HG03135 (cell line): ENCODE measurements at regions not wholly inside any gene's neighbourhood (a gene's known extent, or its start where the extent isn't known, plus 50 kb on each side); places are given as distances from the start of the nearest gene placed in this dataset.

Experiments
- ATAC-seq: cut with Tn5 transposase; IDR thresholded peaks from one replicate; pipeline ENCODE4 v1.9.1; 2021; ENCODE audit warnings: mild to moderate bottlenecking, moderate library complexity; ENCODE audit not compliant: unreplicated experiment

DNA sequence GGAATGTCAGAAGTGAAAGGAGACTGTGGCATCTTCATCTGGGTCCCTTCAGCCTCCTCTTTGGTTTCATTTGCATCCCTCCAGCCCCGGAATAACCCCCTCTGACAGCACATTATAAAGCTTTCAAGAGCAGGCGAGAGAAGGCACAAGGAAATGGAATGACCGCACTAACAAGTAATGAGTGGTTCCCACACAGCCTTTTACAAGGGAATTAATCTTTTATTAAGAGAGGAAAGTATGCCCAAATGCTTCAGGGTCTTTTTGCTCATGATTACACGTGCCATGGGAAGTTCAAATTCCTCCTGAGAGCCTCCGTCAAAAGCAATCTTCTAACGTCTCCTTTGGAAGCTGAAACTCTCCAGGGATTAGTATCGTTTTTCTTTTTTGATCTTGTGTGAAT lies 347.0 kb downstream of the BTBD3 start:
- no peak for ATAC-seq

DNA sequence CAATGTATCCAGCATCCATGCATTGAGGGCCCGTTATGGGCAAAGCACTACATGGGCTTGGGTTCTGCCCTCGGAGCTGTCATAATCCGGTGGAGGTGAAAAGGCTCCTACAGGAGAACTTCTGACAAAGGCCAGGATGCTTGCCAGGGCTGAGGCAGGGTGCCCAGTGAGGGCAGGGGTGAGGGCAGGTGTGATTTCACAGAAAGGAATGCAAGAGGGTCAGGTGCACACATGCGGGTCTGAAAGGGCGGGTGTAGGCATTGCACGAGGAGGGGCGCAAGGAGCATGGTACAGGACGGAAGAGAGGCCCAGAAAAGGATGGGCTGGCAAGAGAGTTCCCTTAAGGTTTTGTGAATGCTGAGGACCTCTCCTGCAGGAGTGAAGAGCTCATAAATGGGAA lies 348.0 kb downstream of the BTBD3 start:
- no peak for ATAC-seq

DNA sequence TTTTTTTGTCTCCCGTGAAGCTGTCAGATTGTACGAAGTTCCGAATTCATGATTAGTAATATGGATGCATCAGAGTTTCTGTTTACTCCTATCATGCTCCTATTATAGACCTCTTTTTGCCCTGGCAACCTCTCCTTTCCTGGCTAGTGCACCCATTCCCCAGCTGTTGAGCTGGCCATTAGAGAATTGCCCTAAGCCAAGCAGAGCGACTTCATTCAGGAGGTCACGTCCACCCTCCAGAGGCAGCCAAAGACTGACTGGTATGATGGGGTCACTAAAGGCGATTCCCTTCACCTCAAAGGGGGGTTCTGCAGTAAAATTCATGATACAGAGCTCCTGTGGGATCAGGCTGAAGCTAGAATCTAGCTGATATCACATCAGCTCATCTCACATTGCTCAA lies 351.9 kb downstream of the BTBD3 start:
- no peak for ATAC-seq

DNA sequence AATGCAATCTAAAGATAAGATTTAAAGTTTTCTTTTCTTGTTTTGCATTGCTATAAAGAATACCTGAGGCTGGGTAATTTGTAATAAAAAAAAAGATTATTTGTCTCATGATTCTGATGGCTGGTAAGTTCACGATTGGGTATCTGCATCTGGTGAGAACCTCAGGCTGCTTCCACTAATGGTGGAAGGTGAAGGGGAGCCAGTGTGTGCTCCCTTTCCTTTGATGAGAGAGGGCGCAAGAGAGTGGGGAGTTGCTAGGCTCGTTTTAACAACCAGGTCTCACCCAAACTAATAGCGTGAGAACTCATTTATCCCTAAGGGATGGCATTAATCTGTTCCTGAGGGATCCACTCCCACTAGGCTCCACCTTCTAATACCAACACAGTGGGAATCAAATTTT lies 353.2 kb downstream of the BTBD3 start:
- no peak for ATAC-seq

DNA sequence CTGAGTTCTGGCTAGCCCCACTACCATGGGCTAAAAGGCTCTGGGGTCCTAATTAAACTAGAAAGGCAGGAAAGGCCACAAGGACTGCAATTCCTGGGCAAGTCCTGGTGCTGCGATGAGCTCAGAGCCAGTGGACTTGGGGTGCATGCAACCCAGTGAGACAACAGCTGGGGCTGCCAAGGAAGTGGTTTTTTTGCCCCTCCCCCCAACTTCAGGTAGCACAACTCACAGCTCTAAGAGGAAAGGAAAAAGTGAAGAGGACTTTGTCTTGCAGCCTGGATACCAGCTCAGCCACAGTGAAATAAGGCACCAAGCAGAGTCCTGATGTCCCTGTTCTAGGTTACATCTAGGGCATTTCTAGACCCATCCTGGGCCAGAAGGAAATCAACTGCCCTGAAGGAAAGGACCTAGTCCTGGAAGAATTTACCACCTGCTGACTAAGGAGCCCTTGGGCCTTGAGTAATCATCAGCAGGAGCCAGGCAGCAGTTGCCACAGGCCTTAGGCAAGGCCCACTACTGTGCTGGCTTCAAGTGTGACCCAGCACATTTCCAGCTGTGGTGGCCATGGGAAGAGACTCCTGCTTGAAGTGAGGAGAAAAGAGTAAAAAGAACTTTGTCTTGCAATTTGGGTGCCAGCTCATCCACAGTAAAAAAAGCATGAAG lies 358.4 kb downstream of the BTBD3 start:
- no peak for ATAC-seq

DNA sequence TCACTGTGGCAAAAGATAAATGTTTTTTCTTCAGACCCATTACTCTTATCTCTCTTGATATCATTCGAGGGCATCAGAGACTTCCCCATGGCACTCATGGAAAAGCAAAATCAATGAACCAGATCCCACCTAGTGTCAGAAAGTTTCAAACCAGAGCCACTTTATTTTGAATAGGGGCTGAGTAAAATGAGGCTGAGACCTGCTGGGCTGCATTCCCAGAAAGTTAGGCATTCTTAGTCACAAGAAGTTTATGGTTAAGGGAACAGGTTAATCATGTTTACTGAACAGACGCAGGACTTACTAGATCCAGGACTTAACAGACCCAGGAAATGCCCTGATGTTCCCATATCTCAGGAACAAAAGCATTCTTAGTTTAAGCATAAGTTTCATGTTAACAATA lies 369.9 kb downstream of the BTBD3 start:
- no peak for ATAC-seq

DNA sequence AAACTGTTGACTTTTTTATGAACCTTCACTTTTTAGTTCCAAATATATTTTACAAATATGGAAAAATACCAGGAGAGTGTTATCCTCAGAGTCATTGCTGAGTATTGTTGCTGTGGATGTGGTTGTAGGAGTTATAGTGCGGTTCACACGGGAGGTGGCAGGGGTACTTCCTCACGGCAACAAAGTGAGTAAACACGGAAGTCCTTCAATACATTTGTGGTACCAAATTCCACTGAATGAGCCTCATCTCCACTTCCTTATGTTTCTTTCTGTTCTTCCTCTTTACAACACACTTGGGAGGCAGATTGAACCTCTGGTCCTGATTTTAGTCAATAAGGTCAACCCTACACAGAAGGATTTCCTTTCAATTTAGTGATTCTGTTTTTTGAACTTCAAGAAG lies 371.8 kb downstream of the BTBD3 start:
- no peak for ATAC-seq

DNA sequence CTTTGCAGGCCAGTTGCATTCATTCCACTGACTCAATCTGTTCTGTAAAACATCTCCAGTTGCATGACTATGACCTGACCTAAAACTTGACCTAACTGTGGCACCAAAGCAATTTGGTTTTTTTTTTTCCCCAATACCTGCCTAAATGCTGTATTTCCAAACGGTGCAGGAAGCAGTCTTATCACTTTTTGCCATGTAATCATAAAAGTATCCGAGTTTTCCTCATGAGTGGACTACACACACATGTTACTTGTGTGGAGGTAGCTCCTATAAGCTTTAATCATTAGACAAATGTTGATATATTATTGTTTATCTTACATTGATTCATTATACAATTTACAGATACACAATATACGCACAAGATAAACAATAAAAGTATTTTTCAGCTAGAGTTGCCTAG lies 373.7 kb downstream of the BTBD3 start:
- no peak for ATAC-seq

DNA sequence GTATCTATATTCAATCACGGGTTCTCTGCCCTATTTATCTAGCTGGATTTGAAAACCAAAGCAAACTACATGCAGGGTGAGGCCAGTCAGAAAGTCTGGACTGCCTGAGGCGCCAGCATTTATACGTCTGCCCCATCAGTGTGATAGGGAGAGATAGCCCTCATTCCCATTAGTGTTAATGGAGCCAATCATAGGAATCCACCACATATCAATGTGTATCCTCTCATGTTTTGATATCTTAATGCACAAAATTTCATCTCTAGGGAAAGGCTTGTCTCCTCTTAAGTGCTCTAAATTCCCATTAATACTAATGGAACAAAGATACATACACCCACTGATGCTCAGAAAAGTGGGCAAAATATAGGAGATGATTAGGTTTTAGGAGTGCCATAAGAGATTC lies 376.2 kb downstream of the BTBD3 start:
- ATAC-seq = no peak

DNA sequence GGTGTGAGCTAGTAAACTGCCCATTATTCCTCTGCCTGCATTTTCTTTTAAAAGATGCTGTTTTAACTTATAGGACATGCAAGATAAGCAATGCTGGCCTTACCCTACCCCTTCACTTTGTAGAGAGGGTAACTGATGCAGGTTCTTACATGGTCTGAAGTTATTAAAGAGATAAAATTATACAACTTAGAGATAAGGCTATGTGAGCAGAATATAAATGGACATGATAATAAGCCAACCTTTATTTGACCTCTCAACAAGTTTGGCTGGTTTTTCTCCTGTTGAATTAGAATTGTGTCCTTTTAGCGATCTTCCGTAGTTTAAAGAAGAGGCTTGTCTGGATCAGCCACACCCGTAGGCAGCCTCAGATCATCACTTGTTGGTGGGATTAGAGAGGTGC lies 377.0 kb downstream of the BTBD3 start:
- ATAC-seq = no peak

DNA sequence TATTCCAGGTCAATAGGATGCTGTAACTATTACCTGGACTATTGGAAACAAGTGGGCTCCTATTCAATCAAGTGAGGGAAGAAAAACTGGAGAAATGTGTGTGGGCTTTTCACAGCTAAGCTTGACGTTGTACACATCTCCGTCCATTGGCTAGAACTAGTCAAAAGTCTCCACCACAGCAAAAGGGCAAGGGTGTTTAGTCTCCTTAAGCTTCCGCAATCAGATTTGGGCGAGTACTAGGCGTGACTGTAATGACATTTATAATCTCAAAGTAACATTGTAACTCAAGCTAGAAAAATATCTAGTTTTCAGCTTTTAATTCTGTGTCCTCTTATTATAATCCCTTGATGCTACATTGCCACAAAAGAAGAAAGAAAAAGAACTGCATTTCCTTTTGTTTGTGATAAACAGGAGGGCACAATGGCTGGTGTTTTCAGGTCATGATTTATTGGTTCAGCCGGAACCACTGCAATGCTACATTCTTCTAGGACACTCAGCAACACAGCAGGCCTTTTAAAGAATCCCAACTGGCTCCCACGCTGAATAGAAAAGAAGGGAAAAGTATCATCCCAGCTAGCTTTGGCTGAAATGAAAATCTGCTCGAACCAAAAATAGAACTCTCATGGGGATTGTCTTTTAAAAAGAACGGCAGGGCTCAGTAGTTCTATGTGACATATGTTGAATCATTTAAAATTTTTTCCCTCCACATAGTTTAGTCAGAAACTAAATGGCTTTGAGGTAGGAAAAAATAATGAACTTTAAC lies 387.7 kb downstream of the BTBD3 start:
- ATAC-seq = no peak

DNA sequence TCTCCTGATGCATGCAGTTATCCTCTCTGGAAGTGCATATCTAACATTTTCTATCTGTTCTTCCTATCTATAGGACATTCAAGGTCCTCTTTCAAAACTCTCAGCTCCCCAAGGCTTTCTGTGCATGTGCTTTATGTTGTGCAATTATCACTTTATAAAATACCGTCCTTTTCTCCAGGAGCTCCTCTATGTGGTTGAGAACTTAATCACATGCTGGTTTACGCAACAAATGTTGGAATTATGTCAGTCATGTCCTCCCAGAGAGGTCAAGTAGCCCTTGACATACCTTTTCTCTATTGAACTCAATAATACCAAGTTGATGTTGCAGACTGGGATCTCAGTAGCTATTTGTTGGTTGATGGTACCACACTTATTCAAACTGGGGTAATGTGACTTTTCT lies 388.4 kb downstream of the BTBD3 start:
- ATAC-seq = no peak

DNA sequence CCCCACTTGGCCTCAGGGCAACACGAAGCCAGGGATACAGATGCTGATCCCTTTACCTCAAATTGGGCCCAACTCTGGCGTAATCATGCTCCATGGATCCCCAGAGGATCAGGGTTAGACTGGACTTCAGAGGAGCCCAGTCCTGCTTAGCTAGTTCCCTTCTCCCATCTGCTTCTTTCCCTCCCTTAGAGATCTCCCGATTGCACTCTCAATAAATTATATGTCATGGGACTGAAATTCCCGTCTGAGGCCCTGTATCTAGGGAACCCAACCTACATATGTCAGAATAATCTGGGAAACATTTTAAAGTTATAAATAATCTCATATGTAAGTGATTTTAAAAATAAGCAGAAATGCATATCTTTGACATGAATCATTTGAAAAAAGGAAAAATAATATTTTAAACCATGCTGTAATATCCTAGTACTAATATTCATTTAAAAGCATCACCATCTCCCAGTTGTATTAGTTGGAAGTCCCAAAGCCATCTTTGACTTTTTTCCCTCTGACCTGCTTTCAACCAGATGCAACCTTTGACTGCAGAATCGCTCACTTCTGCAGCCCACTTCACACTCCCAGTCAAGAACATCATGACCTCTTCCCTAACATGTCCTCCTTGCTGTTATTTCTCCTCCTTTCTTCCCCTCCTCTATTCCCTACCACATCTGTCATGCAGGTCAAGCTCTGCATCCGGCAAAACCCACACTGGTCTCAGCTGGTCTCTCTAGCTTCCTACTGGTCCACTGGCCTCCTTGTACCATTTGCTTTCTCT lies 393.6 kb downstream of the BTBD3 start:
- no peak for ATAC-seq

DNA sequence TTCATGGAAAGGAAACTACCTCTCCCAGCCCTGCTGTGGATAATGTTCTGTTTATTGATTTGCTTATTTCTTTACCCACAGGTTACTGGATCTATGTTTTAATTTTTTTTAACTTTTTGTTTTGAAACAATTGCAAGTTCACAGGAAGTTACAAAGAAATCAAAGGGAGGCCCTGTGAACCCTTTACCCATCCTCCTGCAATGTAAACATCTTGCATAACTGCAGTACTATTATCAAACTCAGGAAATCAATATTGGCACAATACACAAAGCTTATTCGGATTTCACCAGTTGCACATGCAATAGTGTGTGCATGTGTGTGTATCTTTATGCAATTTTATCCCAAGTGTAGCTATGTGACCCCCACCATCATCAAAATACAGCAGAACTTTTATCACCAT lies 398.0 kb downstream of the BTBD3 start:
- ATAC-seq = no peak

DNA sequence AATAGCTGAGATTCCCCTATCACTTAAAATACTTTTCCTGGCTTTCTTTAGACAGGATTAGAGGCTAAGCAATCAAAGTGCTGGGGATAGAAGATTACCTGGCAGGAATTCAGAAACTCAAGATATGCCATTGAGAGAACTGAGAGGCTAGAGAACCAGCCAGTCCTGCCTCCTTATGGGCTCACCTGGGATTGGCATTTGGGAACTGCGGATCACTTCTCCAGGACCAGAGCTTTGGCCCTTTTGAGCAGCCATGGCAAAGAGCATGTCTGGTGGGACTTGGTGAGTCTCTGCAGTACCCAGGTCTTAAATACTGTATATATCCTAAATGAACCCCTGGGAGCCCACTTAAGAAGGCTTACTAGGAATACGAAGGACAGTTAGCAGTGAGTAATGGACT lies 399.1 kb downstream of the BTBD3 start:
- ATAC-seq = no peak

DNA sequence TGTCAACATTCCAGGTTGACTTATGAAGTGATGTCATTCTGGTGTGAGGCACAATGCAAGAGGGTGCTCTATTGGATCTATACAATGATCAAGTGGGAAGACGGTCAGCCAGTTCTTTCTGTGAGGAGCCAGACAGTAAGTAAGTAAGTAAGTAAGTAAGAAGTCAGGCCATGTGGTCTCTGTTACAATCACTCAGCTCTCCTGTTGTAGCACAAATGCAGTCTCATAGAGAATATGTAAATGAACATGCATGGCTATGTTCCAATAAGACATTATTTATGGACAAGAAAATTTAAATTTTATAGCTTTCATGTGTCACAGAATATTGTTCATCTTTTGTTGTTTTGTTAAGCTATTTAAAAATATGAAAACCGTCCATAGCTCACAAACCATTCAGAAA lies 399.7 kb downstream of the BTBD3 start:
- ATAC-seq = no peak

DNA sequence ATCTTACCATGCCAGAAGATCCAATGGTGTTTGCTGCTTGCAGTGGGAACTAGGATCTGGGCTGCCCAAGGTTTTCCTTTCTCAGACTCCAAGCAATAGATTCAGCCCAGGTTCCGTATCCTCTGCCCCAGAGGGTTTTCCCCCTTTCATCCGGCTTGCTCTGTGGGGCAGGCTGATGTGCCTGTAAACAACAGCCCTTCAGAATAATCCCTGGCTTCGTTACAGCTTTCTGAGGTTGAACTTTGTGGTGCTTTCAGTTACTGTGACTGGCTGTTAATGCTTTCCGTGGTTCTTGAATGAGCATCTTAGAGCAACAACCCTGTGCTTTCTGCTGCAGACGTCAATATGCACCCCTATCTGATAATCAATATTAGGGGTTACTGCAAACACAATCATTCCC lies 400.4 kb downstream of the BTBD3 start:
- no peak for ATAC-seq

DNA sequence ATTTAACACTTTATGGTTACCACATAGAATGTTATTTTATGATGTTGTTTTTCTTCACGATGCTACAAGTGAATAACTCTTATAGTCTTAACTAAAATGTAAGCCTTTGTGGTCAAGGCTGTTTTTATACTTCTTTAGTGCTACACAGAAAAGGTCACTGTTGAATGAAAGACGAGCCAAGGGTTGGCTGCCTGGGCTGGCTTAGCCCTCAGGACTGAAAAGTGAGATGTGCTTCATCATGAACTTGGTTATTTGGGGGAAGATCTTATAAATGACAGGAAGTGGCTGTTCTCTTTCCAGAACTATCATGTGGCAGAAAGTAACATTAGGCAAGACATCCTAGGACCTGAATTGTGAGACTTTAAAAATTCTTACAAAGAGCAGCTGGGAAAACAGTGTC lies 404.0 kb downstream of the BTBD3 start:
- ATAC-seq = no peak

DNA sequence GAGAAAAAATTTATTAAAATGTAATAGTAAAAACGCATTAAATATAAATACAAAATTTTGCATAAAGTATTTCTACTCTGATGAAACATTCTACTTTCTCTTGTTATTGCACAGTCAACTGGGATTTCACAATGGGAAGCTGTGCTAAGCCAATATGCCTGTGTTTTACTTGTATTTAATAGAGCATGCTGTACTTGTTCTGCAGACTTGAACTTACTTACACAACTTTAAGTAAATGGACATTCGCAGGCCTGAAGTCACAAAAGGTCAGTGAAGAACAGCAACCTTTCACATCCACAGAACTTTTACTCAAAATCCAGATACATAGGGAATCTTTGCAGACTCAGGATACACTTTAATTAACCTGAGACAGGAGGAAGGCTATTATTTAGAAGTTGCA lies 409.5 kb downstream of the BTBD3 start:
- ATAC-seq = no peak

DNA sequence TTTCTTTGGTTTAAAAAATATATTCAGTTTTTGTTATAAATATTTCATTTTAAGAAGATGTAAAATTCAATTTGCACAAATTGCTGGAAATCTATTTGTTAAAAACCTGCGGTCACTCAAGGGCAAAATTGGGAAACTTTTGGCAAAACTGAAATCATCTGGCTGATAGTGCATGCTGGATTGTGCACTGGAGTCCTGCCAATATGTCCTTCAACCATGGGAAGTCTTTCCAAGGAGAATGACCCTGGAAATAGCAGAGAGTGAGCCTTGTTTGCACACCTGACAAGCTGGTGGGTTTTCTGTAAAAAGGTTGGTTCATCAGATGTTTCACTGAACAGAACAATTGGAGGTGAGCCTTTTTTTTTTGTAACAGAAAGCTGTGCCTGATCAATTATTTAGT lies 413.5 kb downstream of the BTBD3 start:
- ATAC-seq = no peak

DNA sequence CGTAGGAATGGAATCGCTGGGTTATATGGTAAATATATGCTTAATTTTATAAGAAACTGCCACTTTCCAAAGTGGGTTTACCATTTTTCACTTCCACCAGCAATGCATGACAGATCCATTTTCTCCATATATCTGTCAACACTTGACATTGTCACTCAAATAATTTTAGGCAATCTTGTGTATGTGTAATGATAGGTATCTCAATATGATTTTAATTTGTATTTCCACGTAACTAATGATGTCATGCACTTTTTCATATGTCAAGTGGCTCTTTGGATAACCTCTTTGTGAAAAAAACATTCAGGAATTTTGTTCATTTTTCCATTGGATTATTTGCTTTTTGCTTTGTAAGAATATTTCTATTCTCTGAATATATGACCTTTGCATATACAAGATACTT lies 419.9 kb downstream of the BTBD3 start:
- ATAC-seq = no peak

DNA sequence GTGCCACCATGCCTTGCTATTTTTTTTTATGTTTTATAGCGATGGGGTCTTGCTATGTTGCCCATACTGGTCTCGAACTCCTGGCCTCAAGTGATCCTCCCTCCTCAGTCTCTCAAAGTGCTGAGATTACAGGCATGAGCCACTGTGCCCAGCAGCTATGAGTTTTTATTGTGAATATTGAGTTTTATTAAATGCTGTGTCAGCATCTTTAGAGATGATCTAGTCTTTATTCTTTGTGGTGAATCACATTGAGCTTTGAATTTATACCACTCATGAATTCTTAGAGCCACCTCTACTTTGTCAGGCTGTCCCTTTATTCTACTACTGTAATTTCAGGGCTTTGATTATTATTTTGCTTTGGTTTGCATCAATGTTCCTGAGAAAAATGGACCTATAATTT lies 428.3 kb downstream of the BTBD3 start:
- no peak for ATAC-seq
